Ramos (cell line): ENCODE measurements at regions not wholly inside any gene's neighbourhood (a gene's known extent, or its start where the extent isn't known, plus 50 kb on each side); places are given as distances from the start of the nearest gene placed in this dataset.

Source experiments
- in situ Hi-C: fragments of 300-500 bp; cut with MboI; formaldehyde crosslinking; loops from one replicate; pipeline ENCODE4 v1.14.3; 2022; ENCODE audit warnings: low sequenced_read_pairs; ENCODE audit not compliant: unreplicated experiment

GRCh38 chr13:84931264-84931663, 868.0 kb downstream of the SLITRK6 start:
- in situ Hi-C loops = no loop called here

- in situ Hi-C loops = no loop called here
These were observed 871.6 kb downstream of the SLITRK6 start for GRCh38 chr13:84927442-84928169.

GRCh38 chr13:84925443-84925842, 873.8 kb downstream of the SLITRK6 start:
- in situ Hi-C loops = no loop called here

- in situ Hi-C loops = no loop called here
These were observed 875.4 kb downstream of the SLITRK6 start for GRCh38 chr13:84923831-84924230.

GRCh38 chr13:84917252-84917878, 881.9 kb downstream of the SLITRK6 start:
- in situ Hi-C loops = no loop called here

- in situ Hi-C loops = no loop called here
These were observed 886.5 kb downstream of the SLITRK6 start for GRCh38 chr13:84912720-84913119.

- in situ Hi-C loops = no loop called here
These were observed 888.8 kb downstream of the SLITRK6 start for GRCh38 chr13:84910423-84910822.

- in situ Hi-C loops = no loop called here
These were observed 895.8 kb downstream of the SLITRK6 start for GRCh38 chr13:84903391-84903790.

- in situ Hi-C loops = no loop called here
These were observed 897.0 kb downstream of the SLITRK6 start for GRCh38 chr13:84902243-84902642.

GRCh38 chr13:84896128-84896527, 903.1 kb downstream of the SLITRK6 start:
- in situ Hi-C loops = loop anchor here (5.0 kb wide), 1 partner anchor 911 kb away; no protein-coding TSS in a partner anchor

- in situ Hi-C loops = loop anchor here (5.0 kb wide), 1 partner anchor 913 kb away; no protein-coding TSS in a partner anchor
These were observed 904.5 kb downstream of the SLITRK6 start for GRCh38 chr13:84894749-84895148.

GRCh38 chr13:84885868-84886267, 913.4 kb downstream of the SLITRK6 start:
- in situ Hi-C loops = no loop called here

GRCh38 chr13:84873951-84874350, 925.3 kb downstream of the SLITRK6 start:
- in situ Hi-C loops = no loop called here

- in situ Hi-C loops = no loop called here
These were observed 929.0 kb downstream of the SLITRK6 start for GRCh38 chr13:84870190-84870589.

GRCh38 chr13:84867246-84867645, 932.0 kb downstream of the SLITRK6 start:
- in situ Hi-C loops = no loop called here

GRCh38 chr13:84865783-84866221, 933.4 kb downstream of the SLITRK6 start:
- in situ Hi-C loops = no loop called here

GRCh38 chr13:84864341-84864740, 934.9 kb downstream of the SLITRK6 start:
- in situ Hi-C loops = no loop called here

- in situ Hi-C loops = no loop called here
These were observed 952.1 kb downstream of the SLITRK6 start for GRCh38 chr13:84847107-84847506.

- in situ Hi-C loops = no loop called here
These were observed 953.2 kb downstream of the SLITRK6 start for GRCh38 chr13:84845907-84846619.

GRCh38 chr13:84844473-84844872, 954.7 kb downstream of the SLITRK6 start:
- in situ Hi-C loops = no loop called here

- in situ Hi-C loops = no loop called here
These were observed 955.9 kb downstream of the SLITRK6 start for GRCh38 chr13:84843368-84843767.
